ENCODE measurements at regions not wholly inside any gene's neighbourhood (a gene's known extent, or its start where the extent isn't known, plus 50 kb on each side); places are given as distances from the start of the nearest gene placed in this dataset.

GRCh38 chr1:38721816-38722215 lies 137.8 kb downstream of the RRAGC start:
- ATAC-seq (no peak), DNase-seq (no peak)
- H3K36me3 ChIP-seq (ENCODE audit: low read depth) = no peaks in the 10 kb centered on the region
- H3K4me1 ChIP-seq (ENCODE audit: low read depth) = no peaks in the 10 kb centered on the region
- TF ChIP-seq, protein P1, sequence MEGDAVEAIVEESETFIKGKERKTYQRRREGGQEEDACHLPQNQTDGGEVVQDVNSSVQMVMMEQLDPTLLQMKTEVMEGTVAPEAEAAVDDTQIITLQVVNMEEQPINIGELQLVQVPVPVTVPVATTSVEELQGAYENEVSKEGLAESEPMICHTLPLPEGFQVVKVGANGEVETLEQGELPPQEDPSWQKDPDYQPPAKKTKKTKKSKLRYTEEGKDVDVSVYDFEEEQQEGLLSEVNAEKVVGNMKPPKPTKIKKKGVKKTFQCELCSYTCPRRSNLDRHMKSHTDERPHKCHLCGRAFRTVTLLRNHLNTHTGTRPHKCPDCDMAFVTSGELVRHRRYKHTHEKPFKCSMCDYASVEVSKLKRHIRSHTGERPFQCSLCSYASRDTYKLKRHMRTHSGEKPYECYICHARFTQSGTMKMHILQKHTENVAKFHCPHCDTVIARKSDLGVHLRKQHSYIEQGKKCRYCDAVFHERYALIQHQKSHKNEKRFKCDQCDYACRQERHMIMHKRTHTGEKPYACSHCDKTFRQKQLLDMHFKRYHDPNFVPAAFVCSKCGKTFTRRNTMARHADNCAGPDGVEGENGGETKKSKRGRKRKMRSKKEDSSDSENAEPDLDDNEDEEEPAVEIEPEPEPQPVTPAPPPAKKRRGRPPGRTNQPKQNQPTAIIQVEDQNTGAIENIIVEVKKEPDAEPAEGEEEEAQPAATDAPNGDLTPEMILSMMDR (IDR thresholded peaks at IDR 0.05) = no peak
- H3K4me3 ChIP-seq = no peak overlapping the region
- intact Hi-C loops (cut with DNase I, micrococcal nuclease) = no loop called here
- H3K9me3 ChIP-seq = no peaks in the 10 kb centered on the region

DNA sequence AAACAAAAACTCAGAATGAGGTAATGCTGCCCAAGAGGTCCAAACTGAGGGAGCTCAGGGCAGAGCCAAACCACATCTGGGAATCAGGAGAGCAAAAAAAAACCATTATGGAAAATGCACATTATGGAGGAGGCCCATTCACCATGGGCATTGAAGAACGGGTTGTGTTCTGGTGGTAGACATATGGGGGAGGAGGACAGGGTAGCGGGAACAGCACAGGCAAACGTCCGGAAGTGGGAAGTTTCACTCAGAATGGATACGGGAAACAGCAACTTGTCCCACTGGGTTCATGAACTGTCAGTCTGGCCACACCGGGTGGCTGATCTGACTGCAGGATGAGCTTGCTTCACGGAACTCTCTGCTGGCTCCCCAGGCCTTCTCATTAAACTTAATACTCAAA lies 139.7 kb downstream of the RRAGC start:
- Histone ChIP-seq H3K4me3 (no peak overlapping the region), H3K9me3 (no peaks in the 10 kb centered on the region), H3K36me3 (ENCODE audit: low read depth) (no peaks in the 10 kb centered on the region), H3K4me1 (ENCODE audit: low read depth) (no peaks in the 10 kb centered on the region)
- intact Hi-C loops (cut with DNase I, micrococcal nuclease) = no loop called here
- DNase-seq = no peak
- ATAC-seq = no peak
- TF ChIP-seq, protein P1 (IDR thresholded peaks at IDR 0.05) = no peak

GRCh38 chr1:38718031-38718430 lies 141.5 kb downstream of the RRAGC start:
- Histone ChIP-seq H3K36me3 (ENCODE audit: low read depth) (no peaks in the 10 kb centered on the region), H3K4me3 (no peak overlapping the region), H3K9me3 (no peaks in the 10 kb centered on the region), H3K4me1 (ENCODE audit: low read depth) (no peaks in the 10 kb centered on the region)
- DNase-seq (no peak), ATAC-seq (no peak)
- intact Hi-C loops (cut with DNase I, micrococcal nuclease) = no loop called here
- TF ChIP-seq, protein P1 (IDR thresholded peaks at IDR 0.05) = no peak

DNA sequence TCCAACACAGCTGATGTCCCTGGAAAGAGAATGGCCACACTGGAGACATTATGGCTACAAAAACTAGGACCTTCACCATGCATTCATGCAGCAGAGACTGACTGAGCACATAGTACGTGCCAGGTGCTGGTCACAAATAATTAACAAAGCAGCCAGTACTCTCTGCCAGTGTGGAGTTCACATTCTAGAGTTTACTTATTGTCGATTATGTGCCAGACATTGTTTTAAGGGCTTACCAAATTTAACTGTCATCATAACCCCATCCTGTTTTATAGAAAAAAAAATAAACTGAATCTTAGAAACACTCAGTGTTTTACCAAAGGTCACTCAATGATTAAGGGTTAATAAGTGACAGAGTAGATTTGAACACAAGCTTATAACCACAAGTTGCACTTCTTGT lies 143.3 kb downstream of the RRAGC start:
- Histone ChIP-seq H3K4me3 (no peak overlapping the region), H3K36me3 (ENCODE audit: low read depth) (no peaks in the 10 kb centered on the region), H3K9me3 (no peaks in the 10 kb centered on the region), H3K4me1 (ENCODE audit: low read depth) (no peaks in the 10 kb centered on the region)
- ATAC-seq = no peak
- no peak for DNase-seq
- intact Hi-C loops (cut with DNase I, micrococcal nuclease) = no loop called here
- TF ChIP-seq, protein P1 (IDR thresholded peaks at IDR 0.05) = no peak

DNA sequence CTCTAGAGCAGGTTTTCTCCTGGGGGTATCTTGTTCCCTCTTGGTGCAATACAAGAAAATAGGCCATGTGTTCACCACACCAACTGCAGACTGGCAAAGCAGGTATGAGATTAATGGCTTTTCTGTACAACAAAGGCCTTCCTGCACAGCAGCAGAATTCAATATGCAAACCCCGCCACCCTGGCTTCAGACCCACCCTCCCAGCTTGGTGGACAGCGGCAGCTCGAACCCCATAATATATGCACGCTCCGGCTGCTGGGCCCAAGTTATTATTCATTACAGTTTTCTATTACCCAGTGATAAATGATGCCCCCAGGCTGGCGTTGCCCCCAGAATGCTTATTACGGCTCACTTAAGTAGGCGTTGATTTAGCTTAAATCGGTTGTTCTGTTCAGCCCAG lies 144.2 kb downstream of the RRAGC start:
- TF ChIP-seq, protein P1 (IDR thresholded peaks at IDR 0.05) = no peak
- intact Hi-C loops (cut with DNase I, micrococcal nuclease) = no loop called here
- Histone ChIP-seq H3K9me3 (no peaks in the 10 kb centered on the region), H3K4me3 (no peak overlapping the region), H3K36me3 (ENCODE audit: low read depth) (no peaks in the 10 kb centered on the region), H3K4me1 (ENCODE audit: low read depth) (no peaks in the 10 kb centered on the region)
- DNase-seq (no peak), ATAC-seq (no peak)

DNA sequence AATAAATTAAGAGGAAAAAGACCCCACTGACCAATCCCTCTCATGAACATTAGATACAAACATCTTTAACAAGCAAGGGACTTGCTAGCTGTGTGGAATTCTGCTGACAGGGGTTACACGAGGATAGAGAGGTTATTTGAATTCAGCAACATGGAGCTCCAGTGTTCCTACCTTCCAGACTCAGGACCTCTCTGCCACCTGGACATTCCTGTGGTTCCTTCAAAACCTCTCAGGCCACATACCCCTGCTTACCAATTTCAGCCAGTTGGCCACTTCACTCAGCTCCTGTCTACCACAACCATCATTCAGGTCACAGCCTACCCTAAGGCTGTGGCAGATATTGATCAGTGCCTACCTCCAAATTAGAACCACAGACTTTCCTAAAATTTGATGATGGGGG lies 147.5 kb downstream of the RRAGC start:
- H3K36me3 ChIP-seq (ENCODE audit: low read depth) = no peaks in the 10 kb centered on the region
- ATAC-seq = no peak

More for the DNA sequence above, 147.5 kb downstream of the RRAGC start:
- H3K4me3 ChIP-seq = no peak overlapping the region
- TF ChIP-seq, protein P1 (IDR thresholded peaks at IDR 0.05) = no peak
- intact Hi-C loops (cut with DNase I, micrococcal nuclease) = no loop called here
- no peak for DNase-seq
- H3K9me3 ChIP-seq = no peaks in the 10 kb centered on the region
- no peaks in the 10 kb centered on the region for H3K4me1 ChIP-seq (ENCODE audit: low read depth)

Measured in mucosa of descending colon (tissue), 3 donors.